H9 (cell line): ENCODE measurements at regions not wholly inside any gene's neighbourhood (a gene's known extent, or its start where the extent isn't known, plus 50 kb on each side); places are given as distances from the start of the nearest gene placed in this dataset.

Experiments
- DNase-seq: peaks from one replicate; pipeline ENCODE4 v3.0.0-alpha.2; 2017
- H2AFZ ChIP-seq: one replicate; pipeline ENCODE4 v1.6.1; 2013; ENCODE audit warnings: mild to moderate bottlenecking, low read length, control low read depth, moderate library complexity
- H2AK5ac ChIP-seq: 2 replicates; pipeline ENCODE4 v1.6.1; 2013; ENCODE audit warnings: low read length, control low read depth, mixed read lengths; ENCODE audit not compliant: insufficient read length
- H2BK120ac ChIP-seq: one replicate; pipeline ENCODE4 v1.6.1; 2013; ENCODE audit warnings: low read depth, mild to moderate bottlenecking, low read length, control low read depth, inconsistent platforms; ENCODE audit not compliant: poor library complexity, severe bottlenecking
- H2BK12ac ChIP-seq: 2 replicates; pipeline ENCODE4 v1.6.1; 2013; ENCODE audit warnings: low read length, control low read depth, mixed read lengths, low read depth; ENCODE audit not compliant: insufficient read length
- H2BK15ac ChIP-seq: 2 replicates; pipeline ENCODE4 v1.6.1; 2013; ENCODE audit warnings: low read depth, low read length, control low read depth
- H2BK20ac ChIP-seq: one replicate; pipeline ENCODE4 v1.6.1; 2013; ENCODE audit warnings: low read depth, mild to moderate bottlenecking, low read length, control low read depth, inconsistent platforms; ENCODE audit not compliant: poor library complexity, severe bottlenecking
- H2BK5ac ChIP-seq: 2 replicates; pipeline ENCODE4 v1.6.1; 2013; ENCODE audit warnings: low read length, control low read depth, mixed read lengths; ENCODE audit not compliant: insufficient read length
- H3K14ac ChIP-seq: 2 replicates; pipeline ENCODE4 v1.6.1; 2013; ENCODE audit warnings: low read length, control low read depth; ENCODE audit not compliant: insufficient read depth
- H3K18ac ChIP-seq: 2 replicates; pipeline ENCODE4 v1.6.1; 2013; ENCODE audit warnings: low read depth, mild to moderate bottlenecking, mixed read lengths, low read length, control low read depth; ENCODE audit not compliant: insufficient read length
- H3K23ac ChIP-seq: 2 replicates; pipeline ENCODE4 v1.6.1; 2013; ENCODE audit warnings: low read length, control low read depth, mixed read lengths, low read depth; ENCODE audit not compliant: insufficient read length
- H3K23me2 ChIP-seq: 2 replicates; pipeline ENCODE4 v1.6.1; 2013; ENCODE audit warnings: low read depth, mild to moderate bottlenecking, mixed read lengths, low read length, control low read depth; ENCODE audit not compliant: insufficient read length, poor library complexity, severe bottlenecking
- H3K27ac ChIP-seq: 2 replicates; pipeline ENCODE4 v1.5.1; 2013; ENCODE audit warnings: low read length, control low read depth, mixed read lengths, low read depth; ENCODE audit not compliant: insufficient read length
- H3K27me3 ChIP-seq: 2 replicates; pipeline ENCODE4 v1.6.1; 2013; ENCODE audit warnings: low read length, control low read depth, inconsistent platforms; ENCODE audit not compliant: insufficient read depth
- H3K4ac ChIP-seq: 2 replicates; pipeline ENCODE4 v1.6.1; 2013; ENCODE audit warnings: low read depth, mild to moderate bottlenecking, control low read depth, inconsistent platforms, low read length, moderate library complexity
- H3K4me1 ChIP-seq: 2 replicates; pipeline ENCODE4 v1.6.1; 2013; ENCODE audit warnings: low read length, control low read depth, inconsistent platforms; ENCODE audit not compliant: insufficient read depth
- H3K4me2 ChIP-seq: 2 replicates; pipeline ENCODE4 v1.6.1; 2013; ENCODE audit warnings: low read length, control low read depth, mixed read lengths; ENCODE audit not compliant: insufficient read length, insufficient read depth
- H3K56ac ChIP-seq: 2 replicates; pipeline ENCODE4 v1.6.1; 2013; ENCODE audit warnings: low read depth, mild to moderate bottlenecking, mixed read lengths, low read length, control low read depth; ENCODE audit not compliant: insufficient read length
- H3K79me1 ChIP-seq: 2 replicates; pipeline ENCODE4 v1.6.1; 2013; ENCODE audit warnings: low read depth, mild to moderate bottlenecking, moderate library complexity, low read length, control low read depth, inconsistent platforms; ENCODE audit not compliant: insufficient read depth, poor library complexity, severe bottlenecking
- H3K79me2 ChIP-seq: 2 replicates; pipeline ENCODE4 v1.6.1; 2013; ENCODE audit warnings: low read length, control low read depth, inconsistent platforms; ENCODE audit not compliant: insufficient read depth
- H3K9ac ChIP-seq: 2 replicates; pipeline ENCODE4 v1.6.1; 2013; ENCODE audit warnings: low read length, control low read depth, mixed read lengths; ENCODE audit not compliant: insufficient read length; ENCODE audit errors: extremely low read depth
- H3K9me3 ChIP-seq: one replicate; pipeline ENCODE4 v1.6.1; 2013; ENCODE audit warnings: low read depth, low read length, inconsistent platforms; ENCODE audit not compliant: control insufficient read depth
- H3T11ph ChIP-seq: one replicate; pipeline ENCODE4 v1.6.1; 2013; ENCODE audit warnings: mild to moderate bottlenecking, low read length, control low read depth, inconsistent platforms
- H4K20me1 ChIP-seq: one replicate; pipeline ENCODE4 v1.6.1; 2013; ENCODE audit not compliant: control insufficient read depth, insufficient read length, insufficient read depth
- H4K5ac ChIP-seq: 2 replicates; pipeline ENCODE4 v1.6.1; 2013; ENCODE audit warnings: low read depth, mild to moderate bottlenecking, mixed read lengths, low read length, control low read depth; ENCODE audit not compliant: insufficient read length
- H4K8ac ChIP-seq: replicated peaks from 2 replicates; pipeline ENCODE4 v1.6.1; 2013; ENCODE audit warnings: low read length, control low read depth, mixed read lengths, low read depth; ENCODE audit not compliant: insufficient read length
- H4K91ac ChIP-seq: 2 replicates; pipeline ENCODE4 v1.6.1; 2013; ENCODE audit warnings: low read depth, mild to moderate bottlenecking, moderate library complexity, mixed read lengths, low read length, control low read depth; ENCODE audit not compliant: insufficient read length
- H3K27ac Mint-ChIP-seq, 3 experiments: 2 replicates in 2 of 3; 3 replicates in 1 of 3; pipeline ENCODE4 v1.8.0; 2020 to 2021; ENCODE audit warnings: mixed read lengths in 3 of 3, mild to moderate bottlenecking in 1 of 3, moderate library complexity in 1 of 3
- H3K27me3 Mint-ChIP-seq: 2 replicates; pipeline ENCODE4 v1.8.0; 2021; ENCODE audit warnings: low read depth, mild to moderate bottlenecking, moderate library complexity, mixed read lengths
- H3K36me3 Mint-ChIP-seq, 3 experiments: 2 replicates in 2 of 3; 3 replicates in 1 of 3; pipeline ENCODE4 v1.8.0; 2020 to 2021; ENCODE audit warnings: low read depth in 3 of 3, mixed read lengths in 3 of 3; ENCODE audit not compliant: insufficient read depth in 1 of 3
- H3K4me1 Mint-ChIP-seq, 2 experiments: 2 replicates each; pipeline ENCODE4 v1.8.0; 2020; ENCODE audit warnings: mixed read lengths in 2 of 2
- H3K4me3 Mint-ChIP-seq, 2 experiments: 2 replicates in 1 of 2; 3 replicates in 1 of 2; pipeline ENCODE4 v1.8.0; 2020 to 2021; ENCODE audit warnings: mild to moderate bottlenecking in 2 of 2, mixed read lengths in 2 of 2, moderate library complexity in 1 of 2
- H3K9me3 Mint-ChIP-seq, 2 experiments: 2 replicates in 1 of 2; 3 replicates in 1 of 2; pipeline ENCODE4 v1.8.0; 2020; ENCODE audit warnings: mild to moderate bottlenecking in 2 of 2, mixed read lengths in 2 of 2, moderate library complexity in 1 of 2
- CTCF ChIP-seq: fragments of 200-600 bp; sonication (generic); conservative IDR thresholded peaks from 3 replicates; pipeline ENCODE4 v1.8.0; 2021; ENCODE audit warnings: antibody characterized with exemption, mild to moderate bottlenecking

DNA sequence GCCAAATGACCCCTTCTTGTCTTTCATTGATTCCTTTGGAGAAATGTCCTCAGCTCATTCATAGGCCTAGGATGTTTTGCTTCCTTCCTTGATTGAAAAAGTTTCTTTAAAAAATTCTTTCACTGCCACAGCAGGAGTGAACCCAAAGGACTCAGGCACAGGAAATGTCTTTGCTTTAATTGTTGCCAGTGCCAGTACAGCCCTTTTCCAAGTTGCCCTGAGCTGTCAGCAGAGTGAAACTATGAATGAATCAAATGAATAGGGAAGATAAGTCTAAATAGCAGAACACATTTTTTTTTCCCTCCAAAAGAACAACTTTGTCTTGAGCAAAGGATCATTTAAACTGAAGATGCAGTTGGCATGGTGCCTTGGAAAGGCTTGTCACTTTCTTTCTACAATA is 63.8 kb upstream of the SLC4A4 start:
- Histone ChIP-seq H2AFZ (no peak overlapping the region), H2BK20ac (no peak overlapping the region), H3K9ac (no peak overlapping the region), H4K20me1 (no peaks in the 10 kb centered on the region), H4K91ac (no peak overlapping the region), H3K9me3 (no peaks in the 10 kb centered on the region), H3K4me2 (no peak overlapping the region), H3K23ac (no peak overlapping the region), H3K4me1 (0 out of 2 replicates have a peak, but pooled peaks cover 2% of the 10 kb centered on the region), H4K5ac (no peak overlapping the region), H3K79me2 (no peaks in the 10 kb centered on the region), H2BK15ac (no peak overlapping the region), H3T11ph (no peak overlapping the region), H3K23me2 (no peaks in the 10 kb centered on the region), H2AK5ac (no peak overlapping the region), H3K27ac (no peak overlapping the region), H3K56ac (no peak overlapping the region), H3K4ac (no peak overlapping the region), H3K14ac (no peak overlapping the region), H4K8ac (no peak overlapping the region), H2BK12ac (no peak overlapping the region), H3K18ac (no peak overlapping the region), H2BK120ac (no peak overlapping the region), H3K27me3 (no peaks in the 10 kb centered on the region), H2BK5ac (no peak overlapping the region), H3K79me1 (no peaks in the 10 kb centered on the region)
- Mint-ChIP-seq H3K27me3 (no peaks in the 10 kb centered on the region), H3K36me3 (no peaks in the 10 kb centered on the region), H3K4me1 (peaks cover 2 to 17% of the 10 kb centered on the region in 2 experiments; a peak in 3 of 4 replicates), H3K27ac (no peak overlapping the region), H3K4me3 (no peak overlapping the region), H3K9me3 (no peaks in the 10 kb centered on the region)
- no peak for DNase-seq
- TF ChIP-seq CTCF, result no peak
